Tibial nerve (tissue), 4 donors: ENCODE measurements at regions not wholly inside any gene's neighbourhood (a gene's known extent, or its start where the extent isn't known, plus 50 kb on each side); places are given as distances from the start of the nearest gene placed in this dataset.

Experiments
- EP300 ChIP-seq, 2 donors: sonication (generic); formaldehyde crosslinking; IDR thresholded peaks; one replicate each; pipeline ENCODE4 v1.6.1; 2017; ENCODE audit warnings: antibody characterized with exemption in 2 of 2, mild to moderate bottlenecking in 1 of 2
- POLR2A ChIP-seq, 2 donors: fragments of 450-650 bp; IDR thresholded peaks; one replicate each; pipeline ENCODE4 v1.6.1; 2017; ENCODE audit warnings: antibody characterized with exemption in 2 of 2, mild to moderate bottlenecking in 2 of 2, moderate library complexity in 2 of 2
- TF ChIP-seq, protein P1 (sequence below), 5 experiments: fragments of 200-600 bp in 3 of 5; fragments of 450-650 bp in 2 of 5; sonication (generic) in 3 of 5; IDR thresholded peaks; one replicate each; pipeline ENCODE4 v1.5.1; 2016 to 2019; ENCODE audit warnings: antibody characterized with exemption in 5 of 5, mild to moderate bottlenecking in 3 of 5, moderate library complexity in 2 of 5

DNA sequence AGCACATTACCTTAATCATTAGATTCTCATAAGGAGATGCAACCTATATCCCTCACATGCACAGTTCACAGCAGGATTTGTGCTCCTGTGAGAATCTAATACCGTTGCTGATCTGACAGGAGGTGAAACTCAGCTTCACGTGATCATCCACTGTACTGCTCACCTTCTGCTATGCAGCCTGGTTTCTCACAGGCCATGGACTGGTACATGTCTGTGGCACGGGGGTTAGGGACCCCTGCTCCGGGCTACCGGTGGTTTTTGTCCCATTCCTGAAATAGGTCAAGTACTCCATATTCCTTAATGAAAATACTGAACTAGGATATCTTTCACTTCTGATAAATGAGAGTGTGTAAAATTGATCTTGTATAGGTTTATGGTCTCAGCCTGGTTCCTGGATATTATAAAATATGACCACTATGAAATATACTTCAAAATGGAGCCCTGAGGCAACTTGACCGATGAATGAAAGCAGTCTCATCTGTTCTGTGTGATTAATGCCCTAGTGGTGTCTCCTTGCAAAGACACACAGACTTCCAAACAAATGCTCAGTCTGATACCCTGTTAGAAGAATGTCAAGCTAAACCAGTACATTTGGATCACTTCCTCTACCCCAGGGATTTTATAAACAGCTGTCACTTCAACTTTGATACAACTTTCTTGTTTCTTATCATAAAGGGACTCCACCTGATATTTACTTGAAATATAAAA is 492.9 kb upstream of the ANO3 start:
- TF ChIP-seq, protein P1, sequence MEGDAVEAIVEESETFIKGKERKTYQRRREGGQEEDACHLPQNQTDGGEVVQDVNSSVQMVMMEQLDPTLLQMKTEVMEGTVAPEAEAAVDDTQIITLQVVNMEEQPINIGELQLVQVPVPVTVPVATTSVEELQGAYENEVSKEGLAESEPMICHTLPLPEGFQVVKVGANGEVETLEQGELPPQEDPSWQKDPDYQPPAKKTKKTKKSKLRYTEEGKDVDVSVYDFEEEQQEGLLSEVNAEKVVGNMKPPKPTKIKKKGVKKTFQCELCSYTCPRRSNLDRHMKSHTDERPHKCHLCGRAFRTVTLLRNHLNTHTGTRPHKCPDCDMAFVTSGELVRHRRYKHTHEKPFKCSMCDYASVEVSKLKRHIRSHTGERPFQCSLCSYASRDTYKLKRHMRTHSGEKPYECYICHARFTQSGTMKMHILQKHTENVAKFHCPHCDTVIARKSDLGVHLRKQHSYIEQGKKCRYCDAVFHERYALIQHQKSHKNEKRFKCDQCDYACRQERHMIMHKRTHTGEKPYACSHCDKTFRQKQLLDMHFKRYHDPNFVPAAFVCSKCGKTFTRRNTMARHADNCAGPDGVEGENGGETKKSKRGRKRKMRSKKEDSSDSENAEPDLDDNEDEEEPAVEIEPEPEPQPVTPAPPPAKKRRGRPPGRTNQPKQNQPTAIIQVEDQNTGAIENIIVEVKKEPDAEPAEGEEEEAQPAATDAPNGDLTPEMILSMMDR (IDR thresholded peaks at IDR 0.05): no peak
- TF ChIP-seq POLR2A (IDR thresholded peaks at IDR 0.05) (no peak), EP300 (IDR thresholded peaks at IDR 0.05) (no peak)
